ENCODE measurements at regions not wholly inside any gene's neighbourhood (a gene's known extent, or its start where the extent isn't known, plus 50 kb on each side); places are given as distances from the start of the nearest gene placed in this dataset.

DNA sequence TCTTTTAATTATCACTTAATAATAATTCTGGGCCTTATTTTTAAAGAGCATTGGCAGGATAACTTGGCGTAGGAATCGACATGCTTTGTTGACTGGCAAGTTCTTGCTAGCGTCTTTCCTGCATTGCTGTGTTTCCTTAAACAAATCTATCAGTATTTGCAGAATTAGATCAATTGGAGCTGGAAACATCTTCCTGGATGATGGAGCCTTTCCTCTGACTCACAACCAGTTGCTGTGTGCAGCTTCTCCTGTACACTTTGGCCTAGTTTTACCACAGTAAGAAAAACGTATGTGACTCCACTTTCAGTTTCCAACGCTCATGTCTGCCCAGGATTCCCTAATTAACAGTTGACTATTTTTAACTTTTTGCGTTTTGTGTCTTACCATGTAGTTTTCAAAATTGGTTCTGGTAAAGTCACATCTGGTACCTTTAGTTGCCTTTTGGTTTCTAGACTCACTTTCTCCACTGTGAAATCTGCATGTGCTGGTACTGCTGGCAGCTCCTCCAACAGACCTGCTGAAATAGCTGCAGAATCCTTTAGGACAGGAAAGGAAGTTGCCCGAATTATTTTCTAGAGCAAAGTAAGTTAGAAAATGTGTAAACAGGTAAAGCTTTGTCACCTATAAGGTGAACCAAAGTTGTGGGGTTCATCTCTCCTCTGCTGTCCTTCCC lies 553.2 kb upstream of the FAT1 start (continued):
- TF ChIP-seq, protein P1, sequence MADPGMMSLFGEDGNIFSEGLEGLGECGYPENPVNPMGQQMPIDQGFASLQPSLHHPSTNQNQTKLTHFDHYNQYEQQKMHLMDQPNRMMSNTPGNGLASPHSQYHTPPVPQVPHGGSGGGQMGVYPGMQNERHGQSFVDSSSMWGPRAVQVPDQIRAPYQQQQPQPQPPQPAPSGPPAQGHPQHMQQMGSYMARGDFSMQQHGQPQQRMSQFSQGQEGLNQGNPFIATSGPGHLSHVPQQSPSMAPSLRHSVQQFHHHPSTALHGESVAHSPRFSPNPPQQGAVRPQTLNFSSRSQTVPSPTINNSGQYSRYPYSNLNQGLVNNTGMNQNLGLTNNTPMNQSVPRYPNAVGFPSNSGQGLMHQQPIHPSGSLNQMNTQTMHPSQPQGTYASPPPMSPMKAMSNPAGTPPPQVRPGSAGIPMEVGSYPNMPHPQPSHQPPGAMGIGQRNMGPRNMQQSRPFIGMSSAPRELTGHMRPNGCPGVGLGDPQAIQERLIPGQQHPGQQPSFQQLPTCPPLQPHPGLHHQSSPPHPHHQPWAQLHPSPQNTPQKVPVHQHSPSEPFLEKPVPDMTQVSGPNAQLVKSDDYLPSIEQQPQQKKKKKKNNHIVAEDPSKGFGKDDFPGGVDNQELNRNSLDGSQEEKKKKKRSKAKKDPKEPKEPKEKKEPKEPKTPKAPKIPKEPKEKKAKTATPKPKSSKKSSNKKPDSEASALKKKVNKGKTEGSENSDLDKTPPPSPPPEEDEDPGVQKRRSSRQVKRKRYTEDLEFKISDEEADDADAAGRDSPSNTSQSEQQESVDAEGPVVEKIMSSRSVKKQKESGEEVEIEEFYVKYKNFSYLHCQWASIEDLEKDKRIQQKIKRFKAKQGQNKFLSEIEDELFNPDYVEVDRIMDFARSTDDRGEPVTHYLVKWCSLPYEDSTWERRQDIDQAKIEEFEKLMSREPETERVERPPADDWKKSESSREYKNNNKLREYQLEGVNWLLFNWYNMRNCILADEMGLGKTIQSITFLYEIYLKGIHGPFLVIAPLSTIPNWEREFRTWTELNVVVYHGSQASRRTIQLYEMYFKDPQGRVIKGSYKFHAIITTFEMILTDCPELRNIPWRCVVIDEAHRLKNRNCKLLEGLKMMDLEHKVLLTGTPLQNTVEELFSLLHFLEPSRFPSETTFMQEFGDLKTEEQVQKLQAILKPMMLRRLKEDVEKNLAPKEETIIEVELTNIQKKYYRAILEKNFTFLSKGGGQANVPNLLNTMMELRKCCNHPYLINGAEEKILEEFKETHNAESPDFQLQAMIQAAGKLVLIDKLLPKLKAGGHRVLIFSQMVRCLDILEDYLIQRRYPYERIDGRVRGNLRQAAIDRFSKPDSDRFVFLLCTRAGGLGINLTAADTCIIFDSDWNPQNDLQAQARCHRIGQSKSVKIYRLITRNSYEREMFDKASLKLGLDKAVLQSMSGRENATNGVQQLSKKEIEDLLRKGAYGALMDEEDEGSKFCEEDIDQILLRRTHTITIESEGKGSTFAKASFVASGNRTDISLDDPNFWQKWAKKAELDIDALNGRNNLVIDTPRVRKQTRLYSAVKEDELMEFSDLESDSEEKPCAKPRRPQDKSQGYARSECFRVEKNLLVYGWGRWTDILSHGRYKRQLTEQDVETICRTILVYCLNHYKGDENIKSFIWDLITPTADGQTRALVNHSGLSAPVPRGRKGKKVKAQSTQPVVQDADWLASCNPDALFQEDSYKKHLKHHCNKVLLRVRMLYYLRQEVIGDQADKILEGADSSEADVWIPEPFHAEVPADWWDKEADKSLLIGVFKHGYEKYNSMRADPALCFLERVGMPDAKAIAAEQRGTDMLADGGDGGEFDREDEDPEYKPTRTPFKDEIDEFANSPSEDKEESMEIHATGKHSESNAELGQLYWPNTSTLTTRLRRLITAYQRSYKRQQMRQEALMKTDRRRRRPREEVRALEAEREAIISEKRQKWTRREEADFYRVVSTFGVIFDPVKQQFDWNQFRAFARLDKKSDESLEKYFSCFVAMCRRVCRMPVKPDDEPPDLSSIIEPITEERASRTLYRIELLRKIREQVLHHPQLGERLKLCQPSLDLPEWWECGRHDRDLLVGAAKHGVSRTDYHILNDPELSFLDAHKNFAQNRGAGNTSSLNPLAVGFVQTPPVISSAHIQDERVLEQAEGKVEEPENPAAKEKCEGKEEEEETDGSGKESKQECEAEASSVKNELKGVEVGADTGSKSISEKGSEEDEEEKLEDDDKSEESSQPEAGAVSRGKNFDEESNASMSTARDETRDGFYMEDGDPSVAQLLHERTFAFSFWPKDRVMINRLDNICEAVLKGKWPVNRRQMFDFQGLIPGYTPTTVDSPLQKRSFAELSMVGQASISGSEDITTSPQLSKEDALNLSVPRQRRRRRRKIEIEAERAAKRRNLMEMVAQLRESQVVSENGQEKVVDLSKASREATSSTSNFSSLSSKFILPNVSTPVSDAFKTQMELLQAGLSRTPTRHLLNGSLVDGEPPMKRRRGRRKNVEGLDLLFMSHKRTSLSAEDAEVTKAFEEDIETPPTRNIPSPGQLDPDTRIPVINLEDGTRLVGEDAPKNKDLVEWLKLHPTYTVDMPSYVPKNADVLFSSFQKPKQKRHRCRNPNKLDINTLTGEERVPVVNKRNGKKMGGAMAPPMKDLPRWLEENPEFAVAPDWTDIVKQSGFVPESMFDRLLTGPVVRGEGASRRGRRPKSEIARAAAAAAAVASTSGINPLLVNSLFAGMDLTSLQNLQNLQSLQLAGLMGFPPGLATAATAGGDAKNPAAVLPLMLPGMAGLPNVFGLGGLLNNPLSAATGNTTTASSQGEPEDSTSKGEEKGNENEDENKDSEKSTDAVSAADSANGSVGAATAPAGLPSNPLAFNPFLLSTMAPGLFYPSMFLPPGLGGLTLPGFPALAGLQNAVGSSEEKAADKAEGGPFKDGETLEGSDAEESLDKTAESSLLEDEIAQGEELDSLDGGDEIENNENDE (IDR thresholded peaks at IDR 0.05; ENCODE audit: insufficient replicate concordance, low read length): no peak
- TF ChIP-seq EP300 (IDR thresholded peaks at IDR 0.05; ENCODE audit: borderline replicate concordance in 1 of 2, low read depth in 2 of 2, low read length in 2 of 2) (no peak), GTF2F1 (IDR thresholded peaks at IDR 0.05; ENCODE audit: borderline replicate concordance, low read depth, low read length) (no peak), KDM5A (IDR thresholded peaks at IDR 0.05; ENCODE audit: low read length) (no peak), ASH2L (IDR thresholded peaks at IDR 0.05; ENCODE audit: low read length) (no peak), RNF2 (IDR thresholded peaks at IDR 0.05; ENCODE audit: borderline replicate concordance, low read depth, low read length, missing control alignments, poor library complexity, severe bottlenecking) (no peak), BRCA1 (IDR thresholded peaks at IDR 0.05; ENCODE audit: low read depth, low read length) (no peak)
- TF ChIP-seq, protein P2, sequence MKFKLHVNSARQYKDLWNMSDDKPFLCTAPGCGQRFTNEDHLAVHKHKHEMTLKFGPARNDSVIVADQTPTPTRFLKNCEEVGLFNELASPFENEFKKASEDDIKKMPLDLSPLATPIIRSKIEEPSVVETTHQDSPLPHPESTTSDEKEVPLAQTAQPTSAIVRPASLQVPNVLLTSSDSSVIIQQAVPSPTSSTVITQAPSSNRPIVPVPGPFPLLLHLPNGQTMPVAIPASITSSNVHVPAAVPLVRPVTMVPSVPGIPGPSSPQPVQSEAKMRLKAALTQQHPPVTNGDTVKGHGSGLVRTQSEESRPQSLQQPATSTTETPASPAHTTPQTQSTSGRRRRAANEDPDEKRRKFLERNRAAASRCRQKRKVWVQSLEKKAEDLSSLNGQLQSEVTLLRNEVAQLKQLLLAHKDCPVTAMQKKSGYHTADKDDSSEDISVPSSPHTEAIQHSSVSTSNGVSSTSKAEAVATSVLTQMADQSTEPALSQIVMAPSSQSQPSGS (IDR thresholded peaks at IDR 0.05; ENCODE audit: low read length): no peak

All from H1 (cell line).